Psoas muscle (tissue), 7 donors: ENCODE measurements at regions not wholly inside any gene's neighbourhood (a gene's known extent, or its start where the extent isn't known, plus 50 kb on each side); places are given as distances from the start of the nearest gene placed in this dataset.
A peak's percentile ranks its signal among the peaks of the same experiment; 100 is the strongest.

Experiments used
- ATAC-seq, 4 donors: fragments of 200-7000 bp; cut with Tn5 transposase; one replicate each; pipeline ENCODE4 v1.9.1; 2020; ENCODE audit warnings: moderate library complexity in 3 of 4, mild to moderate bottlenecking in 2 of 4
- DNase-seq, 2 donors: peaks; one replicate each; pipeline ENCODE4 v3.0.0-alpha.2; 2020
- H3K27ac ChIP-seq: fragments of 200-600 bp; one replicate; pipeline ENCODE4 v1.8.0; 2022
- H3K27me3 ChIP-seq, 3 donors: fragments of 200-600 bp in 1 of 3; one replicate each; pipeline versions ENCODE4 v1.6.1 to v1.8.0; 2013 to 2022; ENCODE audit warnings: low read length in 2 of 3, mild to moderate bottlenecking in 2 of 3, moderate library complexity in 1 of 3; ENCODE audit not compliant: insufficient read depth in 3 of 3
- H3K36me3 ChIP-seq, 2 donors: fragments of 200-600 bp in 1 of 2; one replicate each; pipeline versions ENCODE4 v1.6.1 to v1.8.0; 2013 to 2022; ENCODE audit warnings: low read depth in 1 of 2, mild to moderate bottlenecking in 1 of 2, moderate library complexity in 1 of 2; ENCODE audit not compliant: insufficient read depth in 1 of 2
- H3K4me1 ChIP-seq: fragments of 200-600 bp; one replicate; pipeline ENCODE4 v1.8.0; 2022
- H3K4me3 ChIP-seq: fragments of 200-600 bp; one replicate; pipeline ENCODE4 v1.8.0; 2022; ENCODE audit warnings: mild to moderate bottlenecking
- H3K9me3 ChIP-seq: fragments of 200-600 bp; one replicate; pipeline ENCODE4 v1.8.0; 2022
- CTCF ChIP-seq: fragments of 200-600 bp; IDR thresholded peaks from one replicate; pipeline ENCODE4 v1.8.0; 2022; ENCODE audit warnings: antibody characterized with exemption
- WGBS, 3 donors: extraction: QIAGEN DNeasy Blood & Tissue Kit; methylation state at CpG; one replicate each; pipeline versions ENCODE4 v1.1.6 to v1.1.7; 2013; 5-methylcytosine and 5-hydroxymethylcytosine counted together
- intact Hi-C, 2 donors: fragments of 100-400 bp; cut with DNase I; formaldehyde crosslinking; loops; one replicate each; pipeline versions ENCODE4 v1.11.0 to v1.14.2; 2022
- donor health status: healthy with polysubstance abuse.
- donor health status: DM: no; HTN: no; CAD: no; lungs with moderate emphysema.
- donor health status: Bipolar disorder and iron deficiency.
- donor health status: healthy.
- donor health status: DM: yes; HTN: yes; CAD: no.
- donor health status: DM: no; HTN: no; CAD: no.
- donor health status: DM: yes; HTN: yes; CAD: no.

GRCh38 chr12:65646127-65646643, 178.1 kb upstream of the HMGA2 start:
- no peaks in the 10 kb centered on the region for H3K36me3 ChIP-seq
- DNase-seq (no peak), ATAC-seq (no peak)
- intact Hi-C loops = no loop called here
- H3K27me3 ChIP-seq = no peaks in the 10 kb centered on the region
- TF ChIP-seq CTCF = no peak
- no peaks in the 10 kb centered on the region for H3K4me1 ChIP-seq
- no peaks in the 10 kb centered on the region for H3K9me3 ChIP-seq
- 92 to 94% (median 94%) methylated on average over 11 of the region's 11 CpGs for whole genome bisulfite sequencing, 3 donors
- no peak overlapping the region for H3K27ac ChIP-seq
- H3K4me3 ChIP-seq = no peak overlapping the region

DNA sequence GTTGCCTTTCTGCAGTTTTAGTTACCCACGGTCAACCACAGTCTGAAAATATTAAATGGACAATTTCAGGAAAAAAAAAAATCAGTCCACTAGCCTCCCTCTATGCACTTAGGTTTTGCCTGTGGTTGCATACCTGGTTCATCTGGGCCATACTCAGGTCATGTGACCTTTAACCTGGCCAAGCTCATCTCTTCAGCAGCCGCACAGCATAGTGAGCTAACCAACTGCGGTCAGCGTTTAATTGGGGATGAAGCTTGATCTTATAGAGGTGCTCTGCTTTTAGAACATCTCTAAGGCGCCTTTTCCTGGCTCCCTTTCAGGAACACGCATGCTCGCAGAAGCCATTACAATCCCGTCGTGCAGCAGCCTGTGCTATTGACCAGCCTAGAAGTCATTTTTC, 177.2 kb upstream of the HMGA2 start:
- no peaks in the 10 kb centered on the region for H3K9me3 ChIP-seq
- ATAC-seq (no peak), DNase-seq (no peak)
- H3K4me1 ChIP-seq = no peaks in the 10 kb centered on the region
- intact Hi-C loops = no loop called here
- H3K27me3 ChIP-seq = no peaks in the 10 kb centered on the region
- TF ChIP-seq CTCF = no peak
- no peaks in the 10 kb centered on the region for H3K36me3 ChIP-seq
- H3K4me3 ChIP-seq = no peak overlapping the region
- 92 to 96% (median 95%) methylated on average over 9 of the region's 9 CpGs for WGBS, 3 donors
- no peak overlapping the region for H3K27ac ChIP-seq

- Histone ChIP-seq H3K27ac (no peak overlapping the region), H3K36me3 (no peaks in the 10 kb centered on the region), H3K9me3 (no peaks in the 10 kb centered on the region), H3K27me3 (no peaks in the 10 kb centered on the region), H3K4me1 (no peaks in the 10 kb centered on the region), H3K4me3 (no peak overlapping the region)
- intact Hi-C loops = no loop called here
- ATAC-seq = no peak
- TF ChIP-seq CTCF = no peak
- DNase-seq = no peak
- WGBS, 3 donors = 69 to 73% (median 69%) methylated on average over 2 of the region's 2 CpGs
Measured at GRCh38 chr12:65648461-65648860, 175.8 kb upstream of the HMGA2 start.

DNA sequence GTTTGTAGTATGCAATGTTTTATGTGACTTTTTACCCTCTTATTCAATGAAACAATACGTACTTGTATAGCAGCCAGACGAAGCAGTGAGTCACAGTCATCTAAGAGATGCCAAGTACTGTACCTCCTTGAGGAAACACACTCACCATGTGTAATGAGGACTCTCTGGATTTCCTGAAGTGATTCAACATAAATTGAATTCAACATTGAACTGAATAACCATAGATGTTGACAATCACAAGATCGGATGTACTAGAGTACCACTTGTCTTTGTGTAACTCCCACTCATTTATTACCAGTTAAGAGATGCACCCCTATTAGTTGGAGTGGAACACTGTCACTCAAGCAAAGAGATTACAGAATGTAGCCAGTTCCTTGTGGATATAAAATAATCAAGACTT, 175.2 kb upstream of the HMGA2 start:
- TF ChIP-seq CTCF = no peak
- H3K27me3 ChIP-seq = no peaks in the 10 kb centered on the region
- H3K9me3 ChIP-seq = no peaks in the 10 kb centered on the region
- no peak overlapping the region for H3K4me3 ChIP-seq
- 28 to 42% (median 37%) methylated on average over 3 of the region's 3 CpGs for WGBS, 3 donors
- ATAC-seq (peak in 1 of 4 donors; percentile 56), DNase-seq (no peak)
- no peak overlapping the region for H3K27ac ChIP-seq
- H3K4me1 ChIP-seq = no peaks in the 10 kb centered on the region
- no peaks in the 10 kb centered on the region for H3K36me3 ChIP-seq
- intact Hi-C loops = no loop called here

DNA sequence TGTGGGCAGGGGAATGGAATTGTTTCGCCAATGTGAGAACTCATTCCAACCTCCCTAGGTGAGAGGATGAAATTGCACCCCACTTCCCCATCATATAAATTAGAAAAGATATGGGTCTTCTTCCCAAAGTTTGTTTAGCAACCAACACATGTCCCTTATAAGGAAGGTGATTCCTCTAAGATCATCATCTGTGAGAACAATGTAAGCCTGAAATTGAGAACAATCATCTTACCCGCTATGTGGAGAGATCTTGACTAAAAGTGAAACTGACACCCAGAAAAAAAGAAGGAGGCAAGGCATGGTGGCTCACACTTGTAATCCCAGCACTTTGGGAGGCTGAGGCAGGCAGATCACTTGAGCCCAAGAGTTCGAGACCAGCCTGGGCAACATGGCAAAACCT, 173.2 kb upstream of the HMGA2 start:
- Histone ChIP-seq H3K4me3 (no peak overlapping the region), H3K36me3 (no peaks in the 10 kb centered on the region), H3K27ac (no peak overlapping the region), H3K27me3 (no peaks in the 10 kb centered on the region), H3K4me1 (no peaks in the 10 kb centered on the region), H3K9me3 (no peaks in the 10 kb centered on the region)
- intact Hi-C loops = no loop called here
- DNase-seq (no peak), ATAC-seq (no peak)
- WGBS, 3 donors = 94 to 98% (median 96%) methylated on average over 3 of the region's 3 CpGs
- TF ChIP-seq CTCF = no peak
